ENCODE measurements at regions not wholly inside any gene's neighbourhood (a gene's known extent, or its start where the extent isn't known, plus 50 kb on each side); places are given as distances from the start of the nearest gene placed in this dataset.

- no peak overlapping the region for H3K4me3 Mint-ChIP-seq
- H2BK5ac ChIP-seq (ENCODE audit: insufficient read length, low read length): no peak overlapping the region
These were observed 145.2 kb downstream of the SCARB1 start for GRCh38 chr12:124718458-124718857.

More at GRCh38 chr12:124718458-124718857, 145.2 kb downstream of the SCARB1 start:
- Histone ChIP-seq H2BK20ac (ENCODE audit: low read depth, low read length, poor library complexity, severe bottlenecking) (no peak overlapping the region), H2BK12ac (ENCODE audit: insufficient read length, low read depth, low read length) (no peak overlapping the region), H2BK120ac (ENCODE audit: low read depth, low read length, poor library complexity, severe bottlenecking) (no peak overlapping the region), H3K56ac (ENCODE audit: insufficient read length, low read depth, low read length) (no peak overlapping the region), H3K79me2 (ENCODE audit: insufficient read depth, low read length) (no peaks in the 10 kb centered on the region), H2BK15ac (ENCODE audit: low read depth, low read length) (no peak overlapping the region), H3K27me3 (ENCODE audit: insufficient read depth, low read length) (no peaks in the 10 kb centered on the region), H3T11ph (ENCODE audit: low read length) (no peak overlapping the region), H2AFZ (ENCODE audit: low read length) (no peak overlapping the region), H3K4ac (ENCODE audit: low read depth, low read length) (no peak overlapping the region), H3K9ac (ENCODE audit: extremely low read depth, insufficient read length, low read length) (no peak overlapping the region), H4K20me1 (ENCODE audit: control insufficient read depth, insufficient read depth, insufficient read length) (no peaks in the 10 kb centered on the region), H3K4me2 (ENCODE audit: insufficient read depth, insufficient read length, low read length) (no peak overlapping the region), H3K79me1 (ENCODE audit: insufficient read depth, low read depth, low read length, poor library complexity, severe bottlenecking) (no peaks in the 10 kb centered on the region), H3K4me1 (ENCODE audit: insufficient read depth, low read length) (no peaks in the 10 kb centered on the region), H2AK5ac (ENCODE audit: insufficient read length, low read length) (no peak overlapping the region), H3K18ac (ENCODE audit: insufficient read length, low read depth, low read length) (no peak overlapping the region), H3K14ac (ENCODE audit: insufficient read depth, low read length) (no peak overlapping the region), H4K5ac (ENCODE audit: insufficient read length, low read depth, low read length) (no peak overlapping the region), H3K23me2 (ENCODE audit: insufficient read length, low read depth, low read length, poor library complexity, severe bottlenecking) (no peaks in the 10 kb centered on the region), H4K8ac (replicated peaks; ENCODE audit: insufficient read length, low read depth, low read length) (no peak overlapping the region), H3K27ac (ENCODE audit: insufficient read length, low read depth, low read length) (no peak overlapping the region), H4K91ac (ENCODE audit: insufficient read length, low read depth, low read length) (no peak overlapping the region), H3K9me3 (ENCODE audit: control insufficient read depth, low read depth, low read length) (no peaks in the 10 kb centered on the region), H3K23ac (ENCODE audit: insufficient read length, low read depth, low read length) (no peak overlapping the region)
- H3K4me1 Mint-ChIP-seq: peaks cover 7 to 9% of the 10 kb centered on the region in 2 experiments
- DNase-seq: no peak
- TF ChIP-seq, protein P1, sequence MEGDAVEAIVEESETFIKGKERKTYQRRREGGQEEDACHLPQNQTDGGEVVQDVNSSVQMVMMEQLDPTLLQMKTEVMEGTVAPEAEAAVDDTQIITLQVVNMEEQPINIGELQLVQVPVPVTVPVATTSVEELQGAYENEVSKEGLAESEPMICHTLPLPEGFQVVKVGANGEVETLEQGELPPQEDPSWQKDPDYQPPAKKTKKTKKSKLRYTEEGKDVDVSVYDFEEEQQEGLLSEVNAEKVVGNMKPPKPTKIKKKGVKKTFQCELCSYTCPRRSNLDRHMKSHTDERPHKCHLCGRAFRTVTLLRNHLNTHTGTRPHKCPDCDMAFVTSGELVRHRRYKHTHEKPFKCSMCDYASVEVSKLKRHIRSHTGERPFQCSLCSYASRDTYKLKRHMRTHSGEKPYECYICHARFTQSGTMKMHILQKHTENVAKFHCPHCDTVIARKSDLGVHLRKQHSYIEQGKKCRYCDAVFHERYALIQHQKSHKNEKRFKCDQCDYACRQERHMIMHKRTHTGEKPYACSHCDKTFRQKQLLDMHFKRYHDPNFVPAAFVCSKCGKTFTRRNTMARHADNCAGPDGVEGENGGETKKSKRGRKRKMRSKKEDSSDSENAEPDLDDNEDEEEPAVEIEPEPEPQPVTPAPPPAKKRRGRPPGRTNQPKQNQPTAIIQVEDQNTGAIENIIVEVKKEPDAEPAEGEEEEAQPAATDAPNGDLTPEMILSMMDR (conservative IDR thresholded peaks at IDR 0.05): no peak
- H3K27me3 Mint-ChIP-seq (ENCODE audit: low read depth): peaks cover 9% of the 10 kb centered on the region
- H3K36me3 Mint-ChIP-seq (ENCODE audit: insufficient read depth in 1 of 3, low read depth in 3 of 3): no peaks in the 10 kb centered on the region
- H3K9me3 Mint-ChIP-seq: no peaks in the 10 kb centered on the region; a peak in 1 of 5 replicates
- no peak overlapping the region for H3K27ac Mint-ChIP-seq
- WGBS (ENCODE audit: extremely low coverage, insufficient read length, low lambda C conversion rate): no CpG with 5 or more reads among the region's 8 CpGs

Data from H9 (cell line).